ENCODE measurements at regions not wholly inside any gene's neighbourhood (a gene's known extent, or its start where the extent isn't known, plus 50 kb on each side); places are given as distances from the start of the nearest gene placed in this dataset.
"Not testable (repeated sequence)": the region's sequence is repeated elsewhere in the genome, so short reads cannot be mapped to it uniquely, and the experiment has no call there.

- Histone ChIP-seq H3K27ac (ENCODE audit: low read depth in 1 of 2, low read length in 1 of 2) (no peak overlapping the region), H3K4me3 (no peak overlapping the region), H3K9me3 (ENCODE audit: control insufficient read depth in 4 of 4, insufficient read depth in 3 of 4, low read length in 3 of 4) (no peaks in the 10 kb centered on the region), H3K36me3 (ENCODE audit: control insufficient read depth in 4 of 4, insufficient read depth in 4 of 4, low read length in 4 of 4) (no peaks in the 10 kb centered on the region), H3K27me3 (ENCODE audit: control insufficient read depth in 3 of 3, insufficient read depth in 3 of 3, low read length in 2 of 3) (no peaks in the 10 kb centered on the region), H3K9ac (ENCODE audit: insufficient read depth in 1 of 2, low read length in 2 of 2) (no peak overlapping the region), H3K4me1 (ENCODE audit: control insufficient read depth in 5 of 5, insufficient read depth in 5 of 5, low read length in 5 of 5) (peaks cover 0 to 6% (median 0%) of the 10 kb centered on the region in 5 donors)
- no peak for ATAC-seq (ENCODE audit: insufficient read depth, low FRiP score)
- TF ChIP-seq CTCF (IDR thresholded peaks at IDR 0.05; ENCODE audit: control extremely low read depth, extremely low read depth) = no peak
- WGBS, 2 donors = 48 to 72% methylated on average over 5 of the region's 5 CpGs
- peak; percentile 20 to 55 (median 20) for DNase-seq
Measured at GRCh38 chr5:157971571-157972216, 112.7 kb upstream of the CLINT1 start.

- H3K9me3 ChIP-seq (ENCODE audit: control insufficient read depth in 4 of 4, insufficient read depth in 3 of 4, low read length in 3 of 4); H3K27ac ChIP-seq (ENCODE audit: low read depth in 1 of 2, low read length in 1 of 2); H3K9ac ChIP-seq (ENCODE audit: insufficient read depth in 1 of 2, low read length in 2 of 2); H3K4me1 ChIP-seq (ENCODE audit: control insufficient read depth in 5 of 5, insufficient read depth in 5 of 5, low read length in 5 of 5); DNase-seq; H3K4me3 ChIP-seq; H3K36me3 ChIP-seq (ENCODE audit: control insufficient read depth in 4 of 4, insufficient read depth in 4 of 4, low read length in 4 of 4); H3K27me3 ChIP-seq (ENCODE audit: control insufficient read depth in 3 of 3, insufficient read depth in 3 of 3, low read length in 2 of 3); ATAC-seq (ENCODE audit: insufficient read depth, low FRiP score): not testable (repeated sequence)
- WGBS, 2 donors = 79 to 86% methylated on average over 6 of the region's 6 CpGs
Measured at GRCh38 chr5:157968570-157968969, 109.6 kb upstream of the CLINT1 start.

- no peak for TF ChIP-seq CTCF (IDR thresholded peaks at IDR 0.05; ENCODE audit: control extremely low read depth, extremely low read depth)
- H3K9me3 ChIP-seq (ENCODE audit: control insufficient read depth in 4 of 4, insufficient read depth in 3 of 4, low read length in 3 of 4) = no peaks in the 10 kb centered on the region
- WGBS, 2 donors = 85 to 88% methylated on average over 9 of the region's 9 CpGs
- ATAC-seq (ENCODE audit: insufficient read depth, low FRiP score) (no peak), DNase-seq (no peak)
- H3K4me1 ChIP-seq (ENCODE audit: control insufficient read depth in 5 of 5, insufficient read depth in 5 of 5, low read length in 5 of 5) = peaks cover 0 to 16% (median 3%) of the 10 kb centered on the region in 5 donors
- H3K27me3 ChIP-seq (ENCODE audit: control insufficient read depth in 3 of 3, insufficient read depth in 3 of 3, low read length in 2 of 3) = no peaks in the 10 kb centered on the region
- no peak overlapping the region for H3K9ac ChIP-seq (ENCODE audit: insufficient read depth in 1 of 2, low read length in 2 of 2)
- H3K27ac ChIP-seq (ENCODE audit: low read depth in 1 of 2, low read length in 1 of 2) = no peak overlapping the region
- no peaks in the 10 kb centered on the region for H3K36me3 ChIP-seq (ENCODE audit: control insufficient read depth in 4 of 4, insufficient read depth in 4 of 4, low read length in 4 of 4)
- no peak overlapping the region for H3K4me3 ChIP-seq
Measured at GRCh38 chr5:157965989-157966388, 107.0 kb upstream of the CLINT1 start.

- no peaks in the 10 kb centered on the region for H3K27me3 ChIP-seq (ENCODE audit: control insufficient read depth in 3 of 3, insufficient read depth in 3 of 3, low read length in 2 of 3)
- H3K27ac ChIP-seq (ENCODE audit: low read depth in 1 of 2, low read length in 1 of 2) = no peak overlapping the region
- peaks cover 0 to 19% (median 5%) of the 10 kb centered on the region in 5 donors for H3K4me1 ChIP-seq (ENCODE audit: control insufficient read depth in 5 of 5, insufficient read depth in 5 of 5, low read length in 5 of 5)
- no peak for DNase-seq
- WGBS, 2 donors = 67 to 74% methylated on average over 2 of the region's 2 CpGs
- TF ChIP-seq CTCF (IDR thresholded peaks at IDR 0.05; ENCODE audit: control extremely low read depth, extremely low read depth) = no peak
- H3K36me3 ChIP-seq (ENCODE audit: control insufficient read depth in 4 of 4, insufficient read depth in 4 of 4, low read length in 4 of 4) = no peaks in the 10 kb centered on the region
- no peak overlapping the region for H3K9ac ChIP-seq (ENCODE audit: insufficient read depth in 1 of 2, low read length in 2 of 2)
- no peaks in the 10 kb centered on the region for H3K9me3 ChIP-seq (ENCODE audit: control insufficient read depth in 4 of 4, insufficient read depth in 3 of 4, low read length in 3 of 4)
- H3K4me3 ChIP-seq = no peak overlapping the region
- ATAC-seq (ENCODE audit: insufficient read depth, low FRiP score) = no peak
Measured at GRCh38 chr5:157965040-157965678, 106.2 kb upstream of the CLINT1 start.

Measured in lung (tissue), 11 donors.